Hepatocyte (in vitro differentiated cells): ENCODE measurements at regions not wholly inside any gene's neighbourhood (a gene's known extent, or its start where the extent isn't known, plus 50 kb on each side); places are given as distances from the start of the nearest gene placed in this dataset.

ENCODE experiments used
- EZH2 ChIP-seq: fragments of 200-600 bp; sonication (generic); IDR thresholded peaks from 2 replicates; pipeline ENCODE4 v1.6.1; 2016; ENCODE audit warnings: antibody characterized with exemption, mild to moderate bottlenecking, borderline replicate concordance
- EZH2phosphoT487 ChIP-seq: fragments of 200-600 bp; sonication (generic); IDR thresholded peaks from one replicate; pipeline ENCODE4 v1.6.1; 2018; ENCODE audit warnings: antibody characterized with exemption, mild to moderate bottlenecking, low read depth, moderate library complexity; ENCODE audit not compliant: unreplicated experiment, severe bottlenecking
- TF ChIP-seq, protein P1 (sequence below): fragments of 200-600 bp; sonication (generic); IDR thresholded peaks from 2 replicates; pipeline ENCODE4 v1.5.1; 2016; ENCODE audit warnings: antibody characterized with exemption, mild to moderate bottlenecking; ENCODE audit not compliant: poor library complexity

- TF ChIP-seq, protein P1, sequence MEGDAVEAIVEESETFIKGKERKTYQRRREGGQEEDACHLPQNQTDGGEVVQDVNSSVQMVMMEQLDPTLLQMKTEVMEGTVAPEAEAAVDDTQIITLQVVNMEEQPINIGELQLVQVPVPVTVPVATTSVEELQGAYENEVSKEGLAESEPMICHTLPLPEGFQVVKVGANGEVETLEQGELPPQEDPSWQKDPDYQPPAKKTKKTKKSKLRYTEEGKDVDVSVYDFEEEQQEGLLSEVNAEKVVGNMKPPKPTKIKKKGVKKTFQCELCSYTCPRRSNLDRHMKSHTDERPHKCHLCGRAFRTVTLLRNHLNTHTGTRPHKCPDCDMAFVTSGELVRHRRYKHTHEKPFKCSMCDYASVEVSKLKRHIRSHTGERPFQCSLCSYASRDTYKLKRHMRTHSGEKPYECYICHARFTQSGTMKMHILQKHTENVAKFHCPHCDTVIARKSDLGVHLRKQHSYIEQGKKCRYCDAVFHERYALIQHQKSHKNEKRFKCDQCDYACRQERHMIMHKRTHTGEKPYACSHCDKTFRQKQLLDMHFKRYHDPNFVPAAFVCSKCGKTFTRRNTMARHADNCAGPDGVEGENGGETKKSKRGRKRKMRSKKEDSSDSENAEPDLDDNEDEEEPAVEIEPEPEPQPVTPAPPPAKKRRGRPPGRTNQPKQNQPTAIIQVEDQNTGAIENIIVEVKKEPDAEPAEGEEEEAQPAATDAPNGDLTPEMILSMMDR, result no peak
- no peak for TF ChIP-seq EZH2phosphoT487
- TF ChIP-seq EZH2, result no peak
Observed at GRCh38 chr10:3635211-3635671, 149.8 kb downstream of the KLF6 start.
